Activated CD4-positive, alpha-beta memory T cell treated with anti-CD3 and anti-CD28 coated beads, Interleukin-2, amount 10 ng/mL, durations not matched to agents 7 days and 5 days (primary cell): ENCODE measurements at regions not wholly inside any gene's neighbourhood (a gene's known extent, or its start where the extent isn't known, plus 50 kb on each side); places are given as distances from the start of the nearest gene placed in this dataset.

Experiments
- CTCF ChIA-PET: fragments of 350-600 bp; sonication (Branson Sonifier 250); formaldehyde crosslinking; loops from one replicate; lab custom pipeline; 2021; ENCODE audit warnings: antibody characterized with exemption, inconsistent platforms; lab: Charles Lee
- POLR2A ChIA-PET: fragments of 350-600 bp; sonication (Branson Sonifier 250); formaldehyde crosslinking; loops from one replicate; lab custom pipeline; 2021; ENCODE audit warnings: antibody characterized with exemption; lab: Charles Lee
- DNase-seq: peaks from one replicate; pipeline ENCODE4 v3.0.0-alpha.2; 2020
- H3K27ac Mint-ChIP-seq: one replicate; pipeline ENCODE4 v1.8.0; 2021; ENCODE audit warnings: mild to moderate bottlenecking, mixed read lengths
- H3K27me3 Mint-ChIP-seq: one replicate; pipeline ENCODE4 v1.8.0; 2021; ENCODE audit warnings: mixed read lengths
- H3K36me3 Mint-ChIP-seq: one replicate; pipeline ENCODE4 v1.8.0; 2021; ENCODE audit warnings: low read depth, mixed read lengths
- H3K4me1 Mint-ChIP-seq: one replicate; pipeline ENCODE4 v1.8.0; 2021; ENCODE audit warnings: mixed read lengths
- H3K4me3 Mint-ChIP-seq: one replicate; pipeline ENCODE4 v1.8.0; 2021; ENCODE audit warnings: mild to moderate bottlenecking, mixed read lengths
- H3K9me3 Mint-ChIP-seq: one replicate; pipeline ENCODE4 v1.8.0; 2021; ENCODE audit warnings: mixed read lengths

GRCh38 chr12:118780939-118781338 lies 200.4 kb upstream of the SRRM4 start:
- DNase-seq: no peak
- H3K4me3 Mint-ChIP-seq: no peak overlapping the region
- H3K27ac Mint-ChIP-seq: no peak overlapping the region
- no peaks in the 10 kb centered on the region for H3K9me3 Mint-ChIP-seq
- CTCF ChIA-PET: no interaction called here
- POLR2A ChIA-PET: no interaction called here
- no peaks in the 10 kb centered on the region for H3K4me1 Mint-ChIP-seq
- no peaks in the 10 kb centered on the region for H3K36me3 Mint-ChIP-seq
- H3K27me3 Mint-ChIP-seq: no peaks in the 10 kb centered on the region

GRCh38 chr12:118781692-118782091 lies 199.6 kb upstream of the SRRM4 start:
- Mint-ChIP-seq H3K27ac (no peak overlapping the region), H3K4me1 (no peaks in the 10 kb centered on the region), H3K9me3 (no peaks in the 10 kb centered on the region), H3K36me3 (no peaks in the 10 kb centered on the region), H3K27me3 (no peaks in the 10 kb centered on the region), H3K4me3 (no peak overlapping the region)
- ChIA-PET CTCF (no interaction called here), POLR2A (no interaction called here)
- DNase-seq: no peak

GRCh38 chr12:118783703-118784102 lies 197.6 kb upstream of the SRRM4 start:
- no peaks in the 10 kb centered on the region for H3K9me3 Mint-ChIP-seq
- no peaks in the 10 kb centered on the region for H3K27me3 Mint-ChIP-seq
- CTCF ChIA-PET: no interaction called here
- POLR2A ChIA-PET: no interaction called here
- H3K36me3 Mint-ChIP-seq: no peaks in the 10 kb centered on the region
- no peak overlapping the region for H3K27ac Mint-ChIP-seq
- H3K4me1 Mint-ChIP-seq: no peaks in the 10 kb centered on the region
- DNase-seq: no peak
- H3K4me3 Mint-ChIP-seq: no peak overlapping the region

GRCh38 chr12:118790578-118790977 lies 190.8 kb upstream of the SRRM4 start:
- no peaks in the 10 kb centered on the region for H3K27me3 Mint-ChIP-seq
- POLR2A ChIA-PET: no interaction called here
- CTCF ChIA-PET: no interaction called here

GRCh38 chr12:118813778-118814357 lies 167.5 kb upstream of the SRRM4 start:
- CTCF ChIA-PET: no interaction called here
- Mint-ChIP-seq H3K36me3 (no peaks in the 10 kb centered on the region), H3K4me3 (no peak overlapping the region), H3K9me3 (no peaks in the 10 kb centered on the region), H3K27me3 (no peaks in the 10 kb centered on the region), H3K27ac (no peak overlapping the region), H3K4me1 (no peaks in the 10 kb centered on the region)
- POLR2A ChIA-PET: no interaction called here
- DNase-seq: no peak

More at GRCh38 chr12:118790578-118790977, 190.8 kb upstream of the SRRM4 start:
- Mint-ChIP-seq H3K4me3 (no peak overlapping the region), H3K27ac (no peak overlapping the region), H3K4me1 (no peaks in the 10 kb centered on the region), H3K9me3 (no peaks in the 10 kb centered on the region), H3K36me3 (no peaks in the 10 kb centered on the region)
- no peak for DNase-seq

GRCh38 chr12:118816296-118816695 lies 165.0 kb upstream of the SRRM4 start:
- DNase-seq: no peak
- H3K27me3 Mint-ChIP-seq: no peaks in the 10 kb centered on the region
- H3K27ac Mint-ChIP-seq: no peak overlapping the region
- ChIA-PET POLR2A (no interaction called here), CTCF (no interaction called here)
- no peak overlapping the region for H3K4me3 Mint-ChIP-seq
- H3K36me3 Mint-ChIP-seq: no peaks in the 10 kb centered on the region
- H3K4me1 Mint-ChIP-seq: no peaks in the 10 kb centered on the region
- no peaks in the 10 kb centered on the region for H3K9me3 Mint-ChIP-seq

- ChIA-PET POLR2A (no interaction called here), CTCF (no interaction called here)
- H3K27me3 Mint-ChIP-seq: no peaks in the 10 kb centered on the region
- no peak overlapping the region for H3K4me3 Mint-ChIP-seq
- H3K4me1 Mint-ChIP-seq: no peaks in the 10 kb centered on the region
- DNase-seq: no peak
- no peaks in the 10 kb centered on the region for H3K36me3 Mint-ChIP-seq
- peaks cover 7% of the 10 kb centered on the region for H3K9me3 Mint-ChIP-seq
- H3K27ac Mint-ChIP-seq: no peak overlapping the region
Measured at GRCh38 chr12:118821386-118821925, 159.9 kb upstream of the SRRM4 start.

GRCh38 chr12:118822512-118822911 lies 158.8 kb upstream of the SRRM4 start:
- no peak for DNase-seq
- H3K4me3 Mint-ChIP-seq: no peak overlapping the region
- no peaks in the 10 kb centered on the region for H3K27me3 Mint-ChIP-seq
- H3K9me3 Mint-ChIP-seq: peaks cover 7% of the 10 kb centered on the region
- no peak overlapping the region for H3K27ac Mint-ChIP-seq
- no peaks in the 10 kb centered on the region for H3K36me3 Mint-ChIP-seq
- no peaks in the 10 kb centered on the region for H3K4me1 Mint-ChIP-seq
- POLR2A ChIA-PET: no interaction called here
- CTCF ChIA-PET: no interaction called here

- Mint-ChIP-seq H3K36me3 (no peaks in the 10 kb centered on the region), H3K4me3 (no peak overlapping the region), H3K27me3 (no peaks in the 10 kb centered on the region), H3K9me3 (peaks cover 9% of the 10 kb centered on the region), H3K4me1 (no peaks in the 10 kb centered on the region), H3K27ac (no peak overlapping the region)
- DNase-seq: no peak
- POLR2A ChIA-PET: no interaction called here
- CTCF ChIA-PET: no interaction called here
Measured at GRCh38 chr12:118827047-118827446, 154.3 kb upstream of the SRRM4 start.

- no peak overlapping the region for H3K4me3 Mint-ChIP-seq
- no peaks in the 10 kb centered on the region for H3K36me3 Mint-ChIP-seq
- H3K27ac Mint-ChIP-seq: no peak overlapping the region
- H3K4me1 Mint-ChIP-seq: no peaks in the 10 kb centered on the region
- POLR2A ChIA-PET: no interaction called here
- CTCF ChIA-PET: no interaction called here
- H3K27me3 Mint-ChIP-seq: no peaks in the 10 kb centered on the region
- H3K9me3 Mint-ChIP-seq: peaks cover 5% of the 10 kb centered on the region
- no peak for DNase-seq
Measured at GRCh38 chr12:118827606-118828005, 153.7 kb upstream of the SRRM4 start.

- Mint-ChIP-seq H3K27ac (no peak overlapping the region), H3K9me3 (peaks cover 2% of the 10 kb centered on the region), H3K4me3 (no peak overlapping the region), H3K27me3 (no peaks in the 10 kb centered on the region), H3K36me3 (no peaks in the 10 kb centered on the region), H3K4me1 (no peaks in the 10 kb centered on the region)
- DNase-seq: no peak
- POLR2A ChIA-PET: no interaction called here
- CTCF ChIA-PET: no interaction called here
Measured at GRCh38 chr12:118830296-118830695, 151.0 kb upstream of the SRRM4 start.

GRCh38 chr12:118835926-118836325 lies 145.4 kb upstream of the SRRM4 start:
- POLR2A ChIA-PET: no interaction called here
- CTCF ChIA-PET: no interaction called here
- no peaks in the 10 kb centered on the region for H3K27me3 Mint-ChIP-seq
- no peak for DNase-seq
- H3K4me3 Mint-ChIP-seq: no peak overlapping the region
- no peaks in the 10 kb centered on the region for H3K4me1 Mint-ChIP-seq
- H3K27ac Mint-ChIP-seq: no peak overlapping the region
- H3K9me3 Mint-ChIP-seq: peaks cover 2% of the 10 kb centered on the region
- H3K36me3 Mint-ChIP-seq: no peaks in the 10 kb centered on the region

- no peaks in the 10 kb centered on the region for H3K27me3 Mint-ChIP-seq
- H3K4me3 Mint-ChIP-seq: no peak overlapping the region
- no peak overlapping the region for H3K27ac Mint-ChIP-seq
- H3K4me1 Mint-ChIP-seq: no peaks in the 10 kb centered on the region
- CTCF ChIA-PET: no interaction called here
- POLR2A ChIA-PET: no interaction called here
- H3K36me3 Mint-ChIP-seq: no peaks in the 10 kb centered on the region
- H3K9me3 Mint-ChIP-seq: no peaks in the 10 kb centered on the region
- no peak for DNase-seq
Measured at GRCh38 chr12:118840399-118840798, 140.9 kb upstream of the SRRM4 start.

GRCh38 chr12:118840878-118841277 lies 140.5 kb upstream of the SRRM4 start:
- CTCF ChIA-PET: no interaction called here

More at GRCh38 chr12:118840878-118841277, 140.5 kb upstream of the SRRM4 start:
- H3K4me1 Mint-ChIP-seq: no peaks in the 10 kb centered on the region
- H3K36me3 Mint-ChIP-seq: no peaks in the 10 kb centered on the region
- POLR2A ChIA-PET: no interaction called here
- H3K4me3 Mint-ChIP-seq: no peak overlapping the region
- H3K27ac Mint-ChIP-seq: no peak overlapping the region
- no peaks in the 10 kb centered on the region for H3K9me3 Mint-ChIP-seq
- no peaks in the 10 kb centered on the region for H3K27me3 Mint-ChIP-seq
- no peak for DNase-seq
